GM19239 (cell line): ENCODE measurements at regions not wholly inside any gene's neighbourhood (a gene's known extent, or its start where the extent isn't known, plus 50 kb on each side); places are given as distances from the start of the nearest gene placed in this dataset.
A peak's percentile ranks its signal among the peaks of the same experiment; 100 is the strongest.
"Not testable (repeated sequence)": the region's sequence is repeated elsewhere in the genome, so short reads cannot be mapped to it uniquely, and the experiment has no call there.

ENCODE experiments used
- DNase-seq: peaks from one replicate; pipeline ENCODE4 v3.0.0; 2011; ENCODE audit warnings: low spot score; ENCODE audit not compliant: insufficient read length
- FAIRE-seq: peaks from 2 replicates; lab custom pipeline; 2011; peaks lifted over from hg19 to GRCh38; lab: Jason Lieb, UNC

GRCh38 chr5:71771191-71771590 lies 52.1 kb downstream of the CARTPT start:
- DNase-seq (no peak), FAIRE-seq (no peak)

- no peak for DNase-seq
- peak; percentile 56 for FAIRE-seq
These were observed 59.7 kb downstream of the CARTPT start for GRCh38 chr5:71778678-71779276.

- FAIRE-seq (no peak), DNase-seq (no peak)
These were observed 61.5 kb downstream of the CARTPT start for GRCh38 chr5:71780597-71780996.

- FAIRE-seq (no peak), DNase-seq (no peak)
These were observed 63.3 kb downstream of the CARTPT start for GRCh38 chr5:71782393-71782770.

GRCh38 chr5:71782771-71783770 lies 64.0 kb downstream of the CARTPT start:
- FAIRE-seq, result peak; percentile 93
- peak; percentile 29 for DNase-seq

GRCh38 chr5:71783891-71784290 lies 64.8 kb downstream of the CARTPT start:
- no peak for DNase-seq
- no peak for FAIRE-seq

GRCh38 chr5:71786337-71787055 lies 67.4 kb downstream of the CARTPT start:
- DNase-seq (no peak), FAIRE-seq (no peak)

GRCh38 chr5:71788794-71789193 lies 69.7 kb downstream of the CARTPT start:
- DNase-seq (no peak), FAIRE-seq (no peak)

- no peak for FAIRE-seq
- no peak for DNase-seq
These were observed 70.7 kb downstream of the CARTPT start for GRCh38 chr5:71789746-71790145.

GRCh38 chr5:71790433-71790832 lies 71.4 kb downstream of the CARTPT start:
- FAIRE-seq, result no peak
- no peak for DNase-seq

GRCh38 chr5:71792041-71792440 lies 73.0 kb downstream of the CARTPT start:
- not testable (repeated sequence) for FAIRE-seq, DNase-seq

- FAIRE-seq (no peak), DNase-seq (no peak)
These were observed 75.1 kb downstream of the CARTPT start for GRCh38 chr5:71794061-71794695.

GRCh38 chr5:71802673-71803072 lies 83.6 kb downstream of the CARTPT start:
- no peak for DNase-seq
- no peak for FAIRE-seq

GRCh38 chr5:71806711-71807110 lies 87.6 kb downstream of the CARTPT start:
- no peak for DNase-seq
- FAIRE-seq, result no peak

GRCh38 chr5:71807909-71808308 lies 88.8 kb downstream of the CARTPT start:
- FAIRE-seq (no peak), DNase-seq (no peak)

GRCh38 chr5:71809446-71809845 lies 90.4 kb downstream of the CARTPT start:
- FAIRE-seq (no peak), DNase-seq (no peak)

GRCh38 chr5:71810023-71810422 lies 90.9 kb downstream of the CARTPT start:
- no peak for DNase-seq
- no peak for FAIRE-seq

GRCh38 chr5:71810471-71811195 lies 91.6 kb downstream of the CARTPT start:
- no peak for DNase-seq

GRCh38 chr5:71811779-71812178 lies 92.7 kb downstream of the CARTPT start:
- FAIRE-seq (no peak), DNase-seq (no peak)

More at GRCh38 chr5:71810471-71811195, 91.6 kb downstream of the CARTPT start:
- no peak for FAIRE-seq

GRCh38 chr5:71816307-71816706 lies 97.2 kb downstream of the CARTPT start:
- no peak for DNase-seq
- FAIRE-seq, result no peak
